H7 (cell line): ENCODE measurements at regions not wholly inside any gene's neighbourhood (a gene's known extent, or its start where the extent isn't known, plus 50 kb on each side); places are given as distances from the start of the nearest gene placed in this dataset.
A peak's percentile ranks its signal among the peaks of the same experiment; 100 is the strongest.

Experiments used
- DNase-seq: peaks from one replicate; pipeline ENCODE4 v3.0.0; 2012
- H3K27me3 ChIP-seq: 2 replicates; pipeline ENCODE4 v1.6.0; 2011; ENCODE audit warnings: mild to moderate bottlenecking, low read length; ENCODE audit not compliant: control insufficient read depth, insufficient read depth
- H3K36me3 ChIP-seq: replicated peaks from 2 replicates; pipeline ENCODE4 v1.5.1; 2011; ENCODE audit warnings: low read length; ENCODE audit not compliant: control insufficient read depth, insufficient read depth
- H3K4me3 ChIP-seq: 2 replicates; pipeline ENCODE4 v1.5.1; 2011; ENCODE audit warnings: low read depth, mild to moderate bottlenecking, control low read depth, low read length, moderate library complexity; ENCODE audit not compliant: insufficient read depth

GRCh38 chr14:86450085-86450484 lies 920.1 kb downstream of the FLRT2 start:
- no peaks in the 10 kb centered on the region for H3K36me3 ChIP-seq
- no peak for DNase-seq
- no peaks in the 10 kb centered on the region for H3K27me3 ChIP-seq

DNA sequence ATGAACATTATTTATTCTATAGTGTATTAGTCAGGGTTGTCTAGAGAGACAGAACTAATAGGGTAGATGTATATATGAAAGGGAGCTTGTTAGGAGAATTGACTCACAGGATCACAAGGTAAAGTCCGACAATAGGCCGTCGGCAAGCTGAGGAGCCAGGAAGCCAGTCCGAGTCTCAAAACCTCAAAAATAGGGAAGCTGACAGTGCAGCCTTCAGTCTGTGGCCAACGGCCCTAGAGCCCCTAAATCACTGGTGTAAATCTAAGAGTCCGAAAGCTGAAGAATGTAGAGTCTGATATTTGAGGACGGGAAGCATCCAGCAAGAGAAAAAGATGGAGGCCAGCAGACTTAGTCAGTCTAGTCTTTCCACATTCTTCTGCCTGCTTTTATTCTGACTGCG lies 912.2 kb downstream of the FLRT2 start:
- no peaks in the 10 kb centered on the region for H3K27me3 ChIP-seq
- H3K4me3 ChIP-seq, result no peak overlapping the region
- DNase-seq, result no peak
- no peaks in the 10 kb centered on the region for H3K36me3 ChIP-seq

More at GRCh38 chr14:86450085-86450484, 920.1 kb downstream of the FLRT2 start:
- no peak overlapping the region for H3K4me3 ChIP-seq

- DNase-seq, result no peak
- Histone ChIP-seq H3K27me3 (no peaks in the 10 kb centered on the region), H3K4me3 (no peak overlapping the region), H3K36me3 (no peaks in the 10 kb centered on the region)
These were observed 900.9 kb downstream of the FLRT2 start for GRCh38 chr14:86430853-86431252.

DNA sequence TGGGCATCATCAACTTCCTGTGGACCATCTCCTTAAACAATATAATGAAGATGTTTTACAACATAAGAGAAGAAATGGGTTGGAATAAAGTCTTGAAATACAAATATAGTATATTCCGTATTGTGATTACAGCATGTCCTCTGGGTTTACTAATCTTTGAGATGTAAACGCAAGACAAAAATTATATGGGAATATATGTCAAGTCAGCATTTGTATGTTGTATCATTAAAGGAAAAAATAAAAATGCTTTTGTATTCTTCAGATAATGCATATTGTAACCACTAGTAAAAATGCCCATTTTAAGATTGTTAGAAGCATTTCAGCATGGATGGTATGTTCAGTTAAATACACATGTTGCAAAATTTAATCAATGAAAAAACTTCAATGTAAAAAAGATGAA lies 893.3 kb downstream of the FLRT2 start:
- no peak for DNase-seq
- Histone ChIP-seq H3K36me3 (no peaks in the 10 kb centered on the region), H3K27me3 (no peaks in the 10 kb centered on the region), H3K4me3 (no peak overlapping the region)

- Histone ChIP-seq H3K4me3 (no peak overlapping the region), H3K36me3 (no peaks in the 10 kb centered on the region), H3K27me3 (no peaks in the 10 kb centered on the region)
- DNase-seq, result no peak
These were observed 890.2 kb downstream of the FLRT2 start for GRCh38 chr14:86420131-86420530.

GRCh38 chr14:86414146-86414545 lies 884.2 kb downstream of the FLRT2 start:
- H3K36me3 ChIP-seq, result no peaks in the 10 kb centered on the region
- DNase-seq, result no peak
- H3K4me3 ChIP-seq, result no peak overlapping the region
- no peaks in the 10 kb centered on the region for H3K27me3 ChIP-seq

GRCh38 chr14:86404989-86405649 lies 875.2 kb downstream of the FLRT2 start:
- no peaks in the 10 kb centered on the region for H3K27me3 ChIP-seq
- H3K36me3 ChIP-seq, result no peaks in the 10 kb centered on the region
- DNase-seq, result no peak
- H3K4me3 ChIP-seq, result no peak overlapping the region

- Histone ChIP-seq H3K27me3 (no peaks in the 10 kb centered on the region), H3K36me3 (no peaks in the 10 kb centered on the region)
- DNase-seq, result no peak
These were observed 874.5 kb downstream of the FLRT2 start for GRCh38 chr14:86404425-86404824.

DNA sequence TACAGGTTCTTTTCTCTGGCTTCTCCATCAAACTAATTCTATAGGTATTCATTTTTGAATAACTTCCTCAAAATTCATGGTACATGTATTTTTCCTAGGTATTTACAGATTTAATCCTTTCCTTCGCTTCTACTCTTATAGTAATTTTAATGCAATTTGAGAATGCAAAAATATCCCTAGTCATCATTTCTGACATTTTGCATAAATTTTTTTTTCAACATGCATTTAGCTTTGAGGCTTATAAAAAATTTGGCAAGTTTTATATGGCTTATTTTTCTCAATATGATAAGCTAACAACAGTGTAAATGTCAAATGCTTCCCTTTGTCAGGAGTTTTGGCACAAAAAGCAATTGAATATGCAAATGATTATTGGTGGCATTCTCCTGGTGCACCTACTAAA lies 872.6 kb downstream of the FLRT2 start:
- Histone ChIP-seq H3K36me3 (no peaks in the 10 kb centered on the region), H3K27me3 (no peaks in the 10 kb centered on the region), H3K4me3 (no peak overlapping the region)
- DNase-seq, result no peak

More at GRCh38 chr14:86404425-86404824, 874.5 kb downstream of the FLRT2 start:
- H3K4me3 ChIP-seq, result no peak overlapping the region

DNA sequence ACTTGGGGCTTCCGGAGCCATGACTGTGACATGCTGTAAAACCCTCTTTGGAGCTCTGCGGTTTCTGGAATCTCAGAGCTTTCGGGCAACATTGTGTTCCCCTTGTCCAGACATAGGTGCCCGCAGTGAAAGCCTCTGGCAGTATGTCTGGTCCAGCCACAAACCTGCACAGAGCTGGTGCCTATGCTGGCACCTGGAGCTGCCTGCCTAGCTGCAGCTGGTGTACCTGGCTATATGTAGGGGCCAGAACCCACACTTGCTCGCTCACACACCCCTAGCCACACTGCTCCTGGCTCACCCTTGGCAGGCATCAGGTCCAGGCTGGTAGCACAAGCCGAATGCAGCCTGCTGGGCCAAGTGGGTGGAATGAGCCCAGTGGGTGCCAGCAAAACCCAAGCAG lies 861.1 kb downstream of the FLRT2 start:
- no peaks in the 10 kb centered on the region for H3K27me3 ChIP-seq
- H3K4me3 ChIP-seq, result no peak overlapping the region
- no peak for DNase-seq
- H3K36me3 ChIP-seq, result no peaks in the 10 kb centered on the region

DNA sequence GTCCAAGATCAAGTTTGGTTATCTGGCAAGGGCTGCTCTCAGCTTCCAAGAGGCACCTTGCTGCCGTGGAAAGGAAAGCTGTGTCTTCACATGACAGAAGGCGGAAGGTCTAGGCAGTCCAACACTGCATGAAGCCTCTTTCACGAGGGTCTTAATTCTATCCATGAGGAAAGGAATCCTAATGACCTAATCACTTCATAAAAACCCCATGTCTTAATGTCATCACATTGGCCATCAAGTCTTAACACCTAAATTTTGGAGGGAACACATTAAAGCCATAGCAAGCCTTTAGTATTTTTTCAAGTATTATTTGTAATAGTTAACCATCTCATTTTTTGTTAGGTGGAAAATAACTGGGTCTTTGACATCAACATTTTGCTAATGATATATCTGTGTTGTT lies 858.3 kb downstream of the FLRT2 start:
- DNase-seq, result no peak
- no peaks in the 10 kb centered on the region for H3K36me3 ChIP-seq
- no peak overlapping the region for H3K4me3 ChIP-seq
- no peaks in the 10 kb centered on the region for H3K27me3 ChIP-seq

- DNase-seq, result no peak
- no peaks in the 10 kb centered on the region for H3K27me3 ChIP-seq
- H3K4me3 ChIP-seq, result no peak overlapping the region
- H3K36me3 ChIP-seq, result no peaks in the 10 kb centered on the region
These were observed 843.9 kb downstream of the FLRT2 start for GRCh38 chr14:86373886-86374285.

DNA sequence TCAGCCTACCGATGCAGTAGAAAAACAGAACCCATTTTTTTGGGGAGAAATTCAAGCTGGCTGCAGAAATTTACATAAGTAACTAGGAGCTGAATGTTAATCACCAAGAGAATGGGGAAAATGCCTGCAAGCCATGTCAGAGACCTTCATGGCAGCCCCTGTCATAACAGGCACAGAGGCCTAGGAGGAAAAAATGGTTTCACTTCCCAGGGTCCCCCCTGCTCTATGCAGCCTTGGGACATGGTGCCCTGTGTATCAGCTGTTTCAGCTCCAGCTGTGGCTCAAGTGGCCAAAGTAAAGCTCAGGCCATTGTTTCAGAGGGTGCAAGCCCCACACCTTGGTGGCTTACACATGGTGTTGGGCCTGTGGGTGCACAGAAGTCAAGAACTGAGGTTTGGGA lies 842.5 kb downstream of the FLRT2 start:
- H3K4me3 ChIP-seq, result no peak overlapping the region
- no peaks in the 10 kb centered on the region for H3K27me3 ChIP-seq
- H3K36me3 ChIP-seq, result no peaks in the 10 kb centered on the region
- no peak for DNase-seq

DNA sequence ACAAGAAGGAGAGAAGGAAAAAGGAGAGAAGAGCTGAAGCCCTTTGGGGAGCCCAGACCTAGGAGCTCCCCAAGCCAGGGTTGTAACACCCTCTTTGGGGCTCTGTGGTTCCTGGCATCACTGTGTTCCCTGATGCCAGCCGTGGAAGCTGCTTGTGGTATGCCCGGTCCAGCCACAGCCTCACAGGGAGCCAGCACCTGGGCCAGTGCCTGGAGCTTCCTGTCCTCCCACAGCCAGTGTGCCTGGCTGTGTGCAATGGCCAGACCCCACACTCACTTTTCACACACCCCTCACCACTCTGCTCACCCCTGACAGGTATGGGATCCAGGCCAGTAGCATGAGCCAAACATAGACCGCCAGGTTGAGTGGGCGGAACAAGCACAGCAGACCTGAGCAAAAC lies 834.7 kb downstream of the FLRT2 start:
- no peak for DNase-seq
- no peak overlapping the region for H3K4me3 ChIP-seq
- H3K36me3 ChIP-seq, result no peaks in the 10 kb centered on the region
- H3K27me3 ChIP-seq, result no peaks in the 10 kb centered on the region

DNA sequence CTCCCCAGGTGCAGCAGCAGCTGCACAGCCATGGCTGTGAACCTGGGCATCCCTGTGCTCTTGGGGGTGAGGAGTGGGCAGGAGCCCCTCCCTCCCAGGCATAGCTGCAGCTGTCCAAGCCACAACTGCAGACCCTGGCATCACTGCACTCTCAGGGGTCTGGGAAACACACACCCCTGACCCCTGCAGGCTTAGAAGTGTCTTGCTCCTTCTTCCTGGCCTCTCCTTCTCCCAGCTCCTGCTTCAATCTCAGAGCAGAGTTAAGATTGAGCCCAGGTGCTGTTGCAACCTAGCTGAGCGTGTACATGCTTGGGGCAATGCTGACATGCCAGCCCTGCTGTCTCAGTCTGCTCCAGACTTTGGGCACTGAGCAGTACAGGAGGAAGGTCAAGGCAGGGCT lies 833.6 kb downstream of the FLRT2 start:
- peak; percentile 21 for DNase-seq
- Histone ChIP-seq H3K4me3 (no peak overlapping the region), H3K27me3 (no peaks in the 10 kb centered on the region), H3K36me3 (no peaks in the 10 kb centered on the region)

DNA sequence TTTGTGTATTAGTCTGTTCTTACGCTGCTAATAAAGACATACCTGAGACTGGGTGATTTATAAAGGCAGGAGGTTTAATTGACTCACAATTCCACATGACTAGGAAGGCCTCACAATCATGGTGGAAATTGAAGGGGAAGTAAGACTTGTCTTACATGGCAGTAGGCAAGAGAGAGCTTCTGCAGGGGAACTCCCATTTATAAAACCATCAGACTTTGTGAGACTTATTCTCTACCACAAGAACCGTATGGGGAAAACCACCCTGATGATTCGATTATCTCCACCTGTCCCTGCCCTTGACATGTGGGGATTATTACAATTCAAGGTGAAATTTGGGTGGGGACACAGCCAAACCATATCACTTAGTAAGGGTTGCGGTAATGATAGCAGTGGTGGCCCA lies 833.1 kb downstream of the FLRT2 start:
- Histone ChIP-seq H3K36me3 (no peaks in the 10 kb centered on the region), H3K4me3 (no peak overlapping the region), H3K27me3 (no peaks in the 10 kb centered on the region)
- DNase-seq, result no peak
